Tibial artery (tissue), 4 donors: ENCODE measurements at regions not wholly inside any gene's neighbourhood (a gene's known extent, or its start where the extent isn't known, plus 50 kb on each side); places are given as distances from the start of the nearest gene placed in this dataset.

Experiments used
- DNase-seq, 2 donors: peaks; one replicate each; pipeline ENCODE4 v3.0.0-alpha.2; 2019
- H3K27ac ChIP-seq, 2 donors: fragments of 200-600 bp; sonication (generic) in 1 of 2; 1 replicate in 1 of 2; 2 replicates in 1 of 2; pipeline ENCODE4 v1.5.1; 2018 to 2019; ENCODE audit warnings: mild to moderate bottlenecking in 1 of 2
- H3K27me3 ChIP-seq, 2 donors: fragments of 200-600 bp; sonication (generic) in 1 of 2; one replicate each; pipeline versions ENCODE4 v1.5.1 to v1.6.0; 2016 to 2019
- H3K36me3 ChIP-seq, 3 donors: fragments of 200-600 bp; sonication (generic) in 2 of 3; one replicate each; pipeline ENCODE4 v1.5.1; 2016 to 2019; ENCODE audit warnings: mild to moderate bottlenecking in 2 of 3
- H3K4me1 ChIP-seq, 4 donors: fragments of 200-600 bp; sonication (generic) in 2 of 4; 1 replicate in 3 of 4; 2 replicates in 1 of 4; pipeline ENCODE4 v1.5.1; 2016 to 2019
- H3K4me3 ChIP-seq, 2 donors: fragments of 200-600 bp; sonication (generic) in 1 of 2; 1 replicate in 1 of 2; 2 replicates in 1 of 2; pipeline ENCODE4 v1.5.1; 2018 to 2019; ENCODE audit warnings: mild to moderate bottlenecking in 2 of 2
- H3K9me3 ChIP-seq, 3 donors: fragments of 200-600 bp; sonication (generic) in 1 of 3; one replicate each; pipeline ENCODE4 v1.5.1; 2016 to 2019
- CTCF ChIP-seq, 2 experiments: fragments of 200-600 bp in 1 of 2; fragments of 450-650 bp in 1 of 2; IDR thresholded peaks; one replicate each; pipeline ENCODE4 v1.5.1; 2017 to 2019; ENCODE audit warnings: antibody characterized with exemption in 2 of 2, mild to moderate bottlenecking in 1 of 2, moderate library complexity in 1 of 2
- intact Hi-C: fragments of 100-400 bp; cut with DNase I; formaldehyde crosslinking; loops from one replicate; pipeline ENCODE4 v1.15.0; 2023; ENCODE audit warnings: low total_unique reads

GRCh38 chrX:145178268-145178667 is 69.0 kb upstream of the SPANXN1 start:
- Histone ChIP-seq H3K4me1 (no peaks in the 10 kb centered on the region), H3K4me3 (no peak overlapping the region), H3K27me3 (no peaks in the 10 kb centered on the region), H3K36me3 (no peaks in the 10 kb centered on the region), H3K27ac (no peak overlapping the region), H3K9me3 (no peaks in the 10 kb centered on the region)
- intact Hi-C loops = no loop called here
- no peak for TF ChIP-seq CTCF (IDR thresholded peaks at IDR 0.05)
- no peak for DNase-seq

GRCh38 chrX:145190801-145191389 is 56.4 kb upstream of the SPANXN1 start:
- no peaks in the 10 kb centered on the region for H3K36me3 ChIP-seq
- intact Hi-C loops = no loop called here
- H3K27ac ChIP-seq = no peak overlapping the region
- H3K4me1 ChIP-seq = no peaks in the 10 kb centered on the region
- TF ChIP-seq CTCF (IDR thresholded peaks at IDR 0.05) = peak; percentile 15 to 29
- H3K27me3 ChIP-seq = no peaks in the 10 kb centered on the region
- DNase-seq = no peak
- H3K9me3 ChIP-seq = no peaks in the 10 kb centered on the region
- H3K4me3 ChIP-seq = no peak overlapping the region
